ENCODE measurements at regions not wholly inside any gene's neighbourhood (a gene's known extent, or its start where the extent isn't known, plus 50 kb on each side); places are given as distances from the start of the nearest gene placed in this dataset.

GRCh38 chr4:130338851-130339250 is 1242.9 kb downstream of the C4orf33 start:
- no peak for TF ChIP-seq GATA3 (IDR thresholded peaks at IDR 0.05; ENCODE audit: low read depth, low read length)
- TF ChIP-seq GATA2 (IDR thresholded peaks at IDR 0.05; ENCODE audit: low read depth, low read length), result no peak
